Nephron (organoid): ENCODE measurements at regions not wholly inside any gene's neighbourhood (a gene's known extent, or its start where the extent isn't known, plus 50 kb on each side); places are given as distances from the start of the nearest gene placed in this dataset.

ENCODE experiments used
- H3K27ac Mint-ChIP-seq, 3 experiments: 2 replicates each; pipeline ENCODE4 v1.8.0; 2020; ENCODE audit warnings: mixed read lengths in 3 of 3, mild to moderate bottlenecking in 2 of 3, moderate library complexity in 1 of 3
- H3K27me3 Mint-ChIP-seq: 2 replicates; pipeline ENCODE4 v1.8.0; 2021; ENCODE audit warnings: low read depth, mild to moderate bottlenecking, moderate library complexity, mixed read lengths
- H3K36me3 Mint-ChIP-seq: 2 replicates; pipeline ENCODE4 v1.8.0; 2020; ENCODE audit warnings: low read depth, mixed read lengths
- H3K4me1 Mint-ChIP-seq: 2 replicates; pipeline ENCODE4 v1.8.0; 2020; ENCODE audit warnings: mixed read lengths
- H3K4me3 Mint-ChIP-seq, 3 experiments: 2 replicates each; pipeline ENCODE4 v1.8.0; 2020; ENCODE audit warnings: mild to moderate bottlenecking in 3 of 3, mixed read lengths in 3 of 3, moderate library complexity in 2 of 3
- H3K9me3 Mint-ChIP-seq: 2 replicates; pipeline ENCODE4 v1.8.0; 2020; ENCODE audit warnings: mixed read lengths
- CTCF ChIP-seq, 3 experiments: fragments of 200-600 bp; sonication (generic); IDR thresholded peaks; one replicate each; pipeline ENCODE4 v1.5.0; 2021; ENCODE audit warnings: antibody characterized with exemption in 3 of 3; ENCODE audit not compliant: unreplicated experiment in 3 of 3

GRCh38 chr10:5268743-5269142, 72.1 kb downstream of the AKR1C4 start:
- no peak for TF ChIP-seq CTCF (IDR thresholded peaks at IDR 0.05; ENCODE audit: unreplicated experiment in 3 of 3)
- Mint-ChIP-seq H3K4me3 (no peak overlapping the region), H3K9me3 (peaks cover 21% of the 10 kb centered on the region), H3K27ac (no peak overlapping the region), H3K36me3 (peaks cover 7% of the 10 kb centered on the region), H3K27me3 (no peaks in the 10 kb centered on the region), H3K4me1 (no peaks in the 10 kb centered on the region)

- no peaks in the 10 kb centered on the region for H3K27me3 Mint-ChIP-seq
- no peak overlapping the region for H3K4me3 Mint-ChIP-seq
- no peaks in the 10 kb centered on the region for H3K4me1 Mint-ChIP-seq
- peaks cover 17% of the 10 kb centered on the region for H3K9me3 Mint-ChIP-seq
- no peak overlapping the region for H3K27ac Mint-ChIP-seq
- TF ChIP-seq CTCF (IDR thresholded peaks at IDR 0.05; ENCODE audit: unreplicated experiment in 3 of 3): no peak
- peaks cover 7% of the 10 kb centered on the region for H3K36me3 Mint-ChIP-seq
Measured at GRCh38 chr10:5269791-5270190, 73.2 kb downstream of the AKR1C4 start.

- TF ChIP-seq CTCF (IDR thresholded peaks at IDR 0.05; ENCODE audit: unreplicated experiment in 3 of 3): no peak
- no peaks in the 10 kb centered on the region for H3K27me3 Mint-ChIP-seq
- no peak overlapping the region for H3K4me3 Mint-ChIP-seq
- H3K36me3 Mint-ChIP-seq: peaks cover 4% of the 10 kb centered on the region
- H3K27ac Mint-ChIP-seq: no peak overlapping the region
- H3K9me3 Mint-ChIP-seq: peaks cover 8% of the 10 kb centered on the region
- no peaks in the 10 kb centered on the region for H3K4me1 Mint-ChIP-seq
Measured at GRCh38 chr10:5271526-5271925, 74.9 kb downstream of the AKR1C4 start.

- H3K9me3 Mint-ChIP-seq: peaks cover 3% of the 10 kb centered on the region
- no peaks in the 10 kb centered on the region for H3K36me3 Mint-ChIP-seq
- TF ChIP-seq CTCF (IDR thresholded peaks at IDR 0.05; ENCODE audit: unreplicated experiment in 3 of 3): no peak
- no peak overlapping the region for H3K4me3 Mint-ChIP-seq
- no peak overlapping the region for H3K27ac Mint-ChIP-seq
- H3K27me3 Mint-ChIP-seq: no peaks in the 10 kb centered on the region
- no peaks in the 10 kb centered on the region for H3K4me1 Mint-ChIP-seq
Measured at GRCh38 chr10:5272065-5272803, 75.6 kb downstream of the AKR1C4 start.

GRCh38 chr10:5274795-5275194, 78.2 kb downstream of the AKR1C4 start:
- no peaks in the 10 kb centered on the region for H3K36me3 Mint-ChIP-seq
- H3K27me3 Mint-ChIP-seq: no peaks in the 10 kb centered on the region
- H3K9me3 Mint-ChIP-seq: no peaks in the 10 kb centered on the region
- no peaks in the 10 kb centered on the region for H3K4me1 Mint-ChIP-seq
- no peak overlapping the region for H3K27ac Mint-ChIP-seq
- TF ChIP-seq CTCF (IDR thresholded peaks at IDR 0.05; ENCODE audit: unreplicated experiment in 3 of 3): no peak
- no peak overlapping the region for H3K4me3 Mint-ChIP-seq

GRCh38 chr10:5281356-5281755, 83.4 kb upstream of the UCN3 start:
- Mint-ChIP-seq H3K27ac (no peak overlapping the region), H3K36me3 (no peaks in the 10 kb centered on the region), H3K9me3 (no peaks in the 10 kb centered on the region), H3K4me3 (no peak overlapping the region), H3K4me1 (no peaks in the 10 kb centered on the region), H3K27me3 (peaks cover 4% of the 10 kb centered on the region)
- no peak for TF ChIP-seq CTCF (IDR thresholded peaks at IDR 0.05; ENCODE audit: unreplicated experiment in 3 of 3)
